OCI-LY7 (cell line): ENCODE measurements at regions not wholly inside any gene's neighbourhood (a gene's known extent, or its start where the extent isn't known, plus 50 kb on each side); places are given as distances from the start of the nearest gene placed in this dataset.

Experiments used
- BruUV-seq: library from RNA; stranded (reverse); fragments of 400-500 nt; replicated peaks from 2 replicates; lab custom pipeline; 2021; lab: Mats Ljungman, UMichigan
- CTCF ChIA-PET: fragments of 300-600 bp; sonication (Branson Sonifier 250); formaldehyde crosslinking; loops from one replicate; lab custom pipeline; 2022; ENCODE audit warnings: antibody characterized with exemption; ENCODE audit not compliant: unreplicated experiment; lab: Charles Lee
- POLR2A ChIA-PET: fragments of 300-600 bp; sonication (Branson Sonifier 250); formaldehyde crosslinking; loops from one replicate; lab custom pipeline; 2022; ENCODE audit warnings: antibody characterized with exemption; lab: Charles Lee
- DNase-seq: peaks from one replicate; pipeline ENCODE4 v3.0.0-alpha.2; 2015; ENCODE audit warnings: low spot score
- H2AFZ ChIP-seq: fragments of 200-600 bp; sonication (generic), shearing (Covaris generic); 2 replicates; pipeline ENCODE4 v1.6.1; 2014; ENCODE audit warnings: mild to moderate bottlenecking, antibody characterized with exemption, low read length, moderate library complexity
- H3K27ac ChIP-seq: fragments of 200-600 bp; sonication (generic); 2 replicates; pipeline ENCODE4 v1.5.1; 2014; ENCODE audit warnings: mixed run types, low read depth, mild to moderate bottlenecking, moderate library complexity, low read length, inconsistent platforms; ENCODE audit not compliant: poor library complexity, severe bottlenecking
- H3K36me3 ChIP-seq: fragments of 200-600 bp; sonication (generic); 2 replicates; pipeline ENCODE4 v1.6.1; 2014; ENCODE audit warnings: mild to moderate bottlenecking, antibody characterized with exemption, low read length, moderate library complexity, mixed read lengths; ENCODE audit not compliant: insufficient read depth
- H3K4me1 ChIP-seq: fragments of 200-600 bp; sonication (generic); 2 replicates; pipeline ENCODE4 v1.5.1; 2014; ENCODE audit warnings: mild to moderate bottlenecking, low read length; ENCODE audit not compliant: insufficient read depth, poor library complexity, severe bottlenecking
- H3K4me2 ChIP-seq: fragments of 200-600 bp; sonication (generic); 2 replicates; pipeline ENCODE4 v1.6.1; 2014; ENCODE audit warnings: mild to moderate bottlenecking, low read length
- H3K4me3 ChIP-seq: fragments of 200-600 bp; sonication (generic); 2 replicates; pipeline ENCODE4 v1.5.1; 2014; ENCODE audit warnings: mild to moderate bottlenecking, low read depth, low read length; ENCODE audit not compliant: poor library complexity, severe bottlenecking
- H3K79me2 ChIP-seq: fragments of 200-600 bp; sonication (generic); 2 replicates; pipeline ENCODE4 v1.6.1; 2016; ENCODE audit warnings: low read depth, mild to moderate bottlenecking, low read length, moderate library complexity, mixed read lengths; ENCODE audit not compliant: insufficient read depth
- H3K9me2 ChIP-seq: fragments of 200-600 bp; sonication (generic); 2 replicates; pipeline ENCODE4 v1.6.1; 2016; ENCODE audit warnings: mild to moderate bottlenecking, low read length, mixed read lengths; ENCODE audit not compliant: insufficient read depth
- H3K9me3 ChIP-seq: fragments of 200-600 bp; sonication (generic); 2 replicates; pipeline ENCODE4 v1.6.1; 2014; ENCODE audit warnings: mild to moderate bottlenecking, mixed run types, low read length, mixed read lengths
- H4K20me1 ChIP-seq: fragments of 200-600 bp; sonication (generic); 2 replicates; pipeline ENCODE4 v1.6.1; 2014; ENCODE audit warnings: mild to moderate bottlenecking, antibody characterized with exemption, low read length, moderate library complexity, mixed read lengths; ENCODE audit not compliant: insufficient read depth
- EZH2phosphoT487 ChIP-seq: fragments of 200-600 bp; sonication (generic); IDR thresholded peaks from 2 replicates; pipeline ENCODE4 v1.6.1; 2018; ENCODE audit warnings: low read depth, borderline replicate concordance, mild to moderate bottlenecking, mixed run types, antibody characterized with exemption, low read length, moderate library complexity, mixed read lengths
- intact Hi-C: fragments of 100-400 bp; cut with micrococcal nuclease; formaldehyde crosslinking; loops from one replicate; pipeline ENCODE4 v1.10.0; 2022; ENCODE audit not compliant: unreplicated experiment
- TF ChIP-seq, protein P1 (sequence below): fragments of 200-600 bp; sonication (generic); conservative IDR thresholded peaks from 2 replicates; pipeline ENCODE4 v1.5.1; 2014; ENCODE audit warnings: mild to moderate bottlenecking, antibody characterized with exemption, low read length, moderate library complexity, mixed read lengths

GRCh38 chr6:117167520-117168271 lies 97.7 kb upstream of the VGLL2 start:
- Histone ChIP-seq H3K79me2 (no peaks in the 10 kb centered on the region), H3K27ac (no peak overlapping the region), H3K9me2 (no peaks in the 10 kb centered on the region), H4K20me1 (no peaks in the 10 kb centered on the region), H3K9me3 (no peaks in the 10 kb centered on the region), H2AFZ (no peak overlapping the region), H3K36me3 (no peaks in the 10 kb centered on the region), H3K4me1 (no peaks in the 10 kb centered on the region), H3K4me3 (no peak overlapping the region), H3K4me2 (no peak overlapping the region)
- ChIA-PET CTCF (no interaction called here), POLR2A (interaction anchor here (0.7 to 0.8 kb wide), 2 partner anchors 12 to 15 kb away, joined by 3 read pairs; no protein-coding TSS in a partner anchor)
- TF ChIP-seq EZH2phosphoT487 = no peak
- TF ChIP-seq, protein P1, sequence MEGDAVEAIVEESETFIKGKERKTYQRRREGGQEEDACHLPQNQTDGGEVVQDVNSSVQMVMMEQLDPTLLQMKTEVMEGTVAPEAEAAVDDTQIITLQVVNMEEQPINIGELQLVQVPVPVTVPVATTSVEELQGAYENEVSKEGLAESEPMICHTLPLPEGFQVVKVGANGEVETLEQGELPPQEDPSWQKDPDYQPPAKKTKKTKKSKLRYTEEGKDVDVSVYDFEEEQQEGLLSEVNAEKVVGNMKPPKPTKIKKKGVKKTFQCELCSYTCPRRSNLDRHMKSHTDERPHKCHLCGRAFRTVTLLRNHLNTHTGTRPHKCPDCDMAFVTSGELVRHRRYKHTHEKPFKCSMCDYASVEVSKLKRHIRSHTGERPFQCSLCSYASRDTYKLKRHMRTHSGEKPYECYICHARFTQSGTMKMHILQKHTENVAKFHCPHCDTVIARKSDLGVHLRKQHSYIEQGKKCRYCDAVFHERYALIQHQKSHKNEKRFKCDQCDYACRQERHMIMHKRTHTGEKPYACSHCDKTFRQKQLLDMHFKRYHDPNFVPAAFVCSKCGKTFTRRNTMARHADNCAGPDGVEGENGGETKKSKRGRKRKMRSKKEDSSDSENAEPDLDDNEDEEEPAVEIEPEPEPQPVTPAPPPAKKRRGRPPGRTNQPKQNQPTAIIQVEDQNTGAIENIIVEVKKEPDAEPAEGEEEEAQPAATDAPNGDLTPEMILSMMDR = no peak
- DNase-seq = no peak
- BruUV-seq = no TSS peak
- intact Hi-C loops = no loop called here

DNA sequence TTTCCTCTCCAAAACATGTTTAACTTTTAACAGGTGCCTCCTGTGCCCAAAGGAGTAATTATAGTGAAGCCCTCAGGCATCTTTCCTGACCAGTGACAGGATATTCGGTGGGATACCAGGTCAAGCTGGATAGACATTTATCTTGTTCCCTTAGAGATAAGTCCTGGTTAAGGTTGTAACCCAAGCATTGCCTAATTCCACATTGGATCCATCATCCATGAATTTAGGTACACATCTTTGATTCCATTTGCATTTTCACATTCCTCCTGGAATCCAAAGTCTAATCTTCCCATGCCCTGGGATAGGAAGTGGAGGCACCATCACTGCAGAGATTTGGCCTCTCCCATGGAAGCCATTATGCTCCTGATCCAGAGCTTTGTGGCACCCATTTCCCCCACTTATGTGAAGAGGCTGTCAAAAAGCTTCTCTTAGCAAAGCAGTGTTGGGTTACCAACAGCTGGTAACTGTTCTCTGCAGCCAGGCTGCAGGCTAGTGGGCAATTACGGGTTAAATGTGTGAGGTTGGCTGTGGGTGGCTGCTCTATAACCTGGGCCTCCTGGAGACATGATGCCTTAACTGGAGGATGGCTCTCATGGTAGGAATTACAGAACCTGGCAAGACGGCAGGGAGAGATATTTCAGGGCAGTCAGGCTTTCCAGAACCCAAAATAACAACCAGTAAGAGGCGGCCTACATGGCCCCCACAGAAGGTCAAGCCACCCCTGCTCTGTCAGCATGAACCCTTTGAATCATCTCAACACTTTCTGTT lies 96.9 kb upstream of the VGLL2 start:
- H3K9me3 ChIP-seq = no peaks in the 10 kb centered on the region
- H3K9me2 ChIP-seq = no peaks in the 10 kb centered on the region
- DNase-seq = no peak
- TF ChIP-seq, protein P1 = no peak
- no peak for TF ChIP-seq EZH2phosphoT487
- ChIA-PET CTCF (no interaction called here), POLR2A (interaction anchor here (0.8 kb wide), 1 partner anchor 16 kb away, joined by 3 read pairs; no protein-coding TSS in a partner anchor)
- intact Hi-C loops = no loop called here
- BruUV-seq = no TSS peak
- H3K4me1 ChIP-seq = no peaks in the 10 kb centered on the region
- no peaks in the 10 kb centered on the region for H3K36me3 ChIP-seq
- no peaks in the 10 kb centered on the region for H3K79me2 ChIP-seq
- no peak overlapping the region for H3K4me2 ChIP-seq
- H3K4me3 ChIP-seq = no peak overlapping the region
- H2AFZ ChIP-seq = no peak overlapping the region
- H4K20me1 ChIP-seq = no peaks in the 10 kb centered on the region
- no peak overlapping the region for H3K27ac ChIP-seq
